Mesendoderm (in vitro differentiated cells): ENCODE measurements at regions not wholly inside any gene's neighbourhood (a gene's known extent, or its start where the extent isn't known, plus 50 kb on each side); places are given as distances from the start of the nearest gene placed in this dataset.

Experiments
- DNase-seq: peaks from one replicate; pipeline ENCODE4 v3.0.0; 2013
- H2AK5ac ChIP-seq: 2 replicates; pipeline ENCODE4 v1.6.1; 2013; ENCODE audit warnings: low read length, inconsistent platforms
- H2BK120ac ChIP-seq: 2 replicates; pipeline ENCODE4 v1.6.1; 2013; ENCODE audit warnings: low read depth, mild to moderate bottlenecking, low read length, moderate library complexity, mixed read lengths
- H2BK15ac ChIP-seq: replicated peaks from 2 replicates; pipeline ENCODE4 v1.6.1; 2013; ENCODE audit warnings: low read depth, mild to moderate bottlenecking, moderate library complexity
- H2BK5ac ChIP-seq: 2 replicates; pipeline ENCODE4 v1.6.1; 2013; ENCODE audit warnings: low read length, inconsistent platforms
- H3K18ac ChIP-seq: 2 replicates; pipeline ENCODE4 v1.6.1; 2013; ENCODE audit warnings: mild to moderate bottlenecking, low read length, mixed read lengths
- H3K23ac ChIP-seq: one replicate; pipeline ENCODE4 v1.6.1; 2013; ENCODE audit warnings: low read length
- H3K27ac ChIP-seq: 2 replicates; pipeline ENCODE4 v1.5.1; 2013; ENCODE audit warnings: low read depth, mild to moderate bottlenecking, inconsistent platforms, low read length, moderate library complexity
- H3K27me3 ChIP-seq: 2 replicates; pipeline ENCODE4 v1.6.1; 2013; ENCODE audit warnings: low read length, control low read depth, mild to moderate bottlenecking, inconsistent platforms; ENCODE audit not compliant: insufficient read depth, poor library complexity
- H3K36me3 ChIP-seq: 2 replicates; pipeline ENCODE4 v1.6.1; 2013; ENCODE audit warnings: low read length, inconsistent platforms; ENCODE audit not compliant: control insufficient read depth, insufficient read depth
- H3K4ac ChIP-seq: one replicate; pipeline ENCODE4 v1.6.1; 2013; ENCODE audit warnings: low read depth, mild to moderate bottlenecking, low read length, moderate library complexity
- H3K4me1 ChIP-seq: 2 replicates; pipeline ENCODE4 v1.6.1; 2013; ENCODE audit warnings: low read depth, low read length, inconsistent platforms; ENCODE audit not compliant: control insufficient read depth
- H3K4me2 ChIP-seq: 2 replicates; pipeline ENCODE4 v1.6.1; 2013; ENCODE audit warnings: low read length
- H3K4me3 ChIP-seq: 2 replicates; pipeline ENCODE4 v1.5.1; 2013; ENCODE audit warnings: mild to moderate bottlenecking, low read length
- H3K56ac ChIP-seq: one replicate; pipeline ENCODE4 v1.6.1; 2013; ENCODE audit warnings: low read length
- H3K79me1 ChIP-seq: 2 replicates; pipeline ENCODE4 v1.6.1; 2013; ENCODE audit warnings: low read length, inconsistent platforms
- H3K79me2 ChIP-seq: 2 replicates; pipeline ENCODE4 v1.6.1; 2013; ENCODE audit warnings: mild to moderate bottlenecking, low read length; ENCODE audit not compliant: control insufficient read depth, insufficient read depth
- H3K9ac ChIP-seq: 2 replicates; pipeline ENCODE4 v1.6.1; 2013; ENCODE audit warnings: low read length, inconsistent platforms
- H4K5ac ChIP-seq: one replicate; pipeline ENCODE4 v1.6.1; 2013; ENCODE audit warnings: low read length
- H4K8ac ChIP-seq: one replicate; pipeline ENCODE4 v1.6.1; 2013; ENCODE audit warnings: low read depth, mild to moderate bottlenecking, control low read depth, low read length, moderate library complexity
- WGBS: extraction: QIAGEN DNeasy Blood & Tissue Kit; methylation state at CpG from one replicate; pipeline ENCODE4 v1.1.7; 2013; ENCODE audit warnings: low lambda C conversion rate, missing lambda C conversion rate; ENCODE audit not compliant: insufficient coverage; ENCODE audit errors: extremely low coverage; 5-methylcytosine and 5-hydroxymethylcytosine counted together

- H3K79me2 ChIP-seq: no peaks in the 10 kb centered on the region
- no peak overlapping the region for H3K4ac ChIP-seq
- no peak overlapping the region for H3K56ac ChIP-seq
- H4K8ac ChIP-seq: no peak overlapping the region
- no peak overlapping the region for H3K9ac ChIP-seq
- no CpG with 5 or more reads among the region's 6 CpGs for WGBS
- no peak overlapping the region for H3K23ac ChIP-seq
- H3K36me3 ChIP-seq: no peaks in the 10 kb centered on the region
- DNase-seq: no peak
- no peak overlapping the region for H3K4me3 ChIP-seq
- H2BK120ac ChIP-seq: no peak overlapping the region
- H2AK5ac ChIP-seq: no peak overlapping the region
- H3K18ac ChIP-seq: no peak overlapping the region
- no peak overlapping the region for H4K5ac ChIP-seq
- H2BK5ac ChIP-seq: no peak overlapping the region
- H2BK15ac ChIP-seq: no peak overlapping the region
- no peaks in the 10 kb centered on the region for H3K4me1 ChIP-seq
- no peaks in the 10 kb centered on the region for H3K27me3 ChIP-seq
- no peak overlapping the region for H3K27ac ChIP-seq
- H3K79me1 ChIP-seq: no peaks in the 10 kb centered on the region
- H3K4me2 ChIP-seq: no peak overlapping the region
Measured at GRCh38 chr15:96576596-96576995, 246.1 kb downstream of the NR2F2 start.

- WGBS: no CpG with 5 or more reads among the region's 5 CpGs
- no peaks in the 10 kb centered on the region for H3K27me3 ChIP-seq
- no peak overlapping the region for H2BK5ac ChIP-seq
- H3K4me2 ChIP-seq: no peak overlapping the region
- H3K27ac ChIP-seq: no peak overlapping the region
- H3K23ac ChIP-seq: no peak overlapping the region
- H2BK120ac ChIP-seq: no peak overlapping the region
- no peak overlapping the region for H3K4me3 ChIP-seq
- H3K9ac ChIP-seq: no peak overlapping the region
- H3K56ac ChIP-seq: no peak overlapping the region
- no peak overlapping the region for H3K18ac ChIP-seq
- no peaks in the 10 kb centered on the region for H3K36me3 ChIP-seq
- no peak overlapping the region for H3K4ac ChIP-seq
- no peak overlapping the region for H4K8ac ChIP-seq
- H3K79me1 ChIP-seq: no peaks in the 10 kb centered on the region
- H3K4me1 ChIP-seq: no peaks in the 10 kb centered on the region
- no peak overlapping the region for H2BK15ac ChIP-seq
- no peak overlapping the region for H2AK5ac ChIP-seq
- no peak overlapping the region for H4K5ac ChIP-seq
- DNase-seq: no peak
- H3K79me2 ChIP-seq: no peaks in the 10 kb centered on the region
Measured at GRCh38 chr15:96578393-96578792, 247.9 kb downstream of the NR2F2 start.

GRCh38 chr15:96581371-96581770, 250.9 kb downstream of the NR2F2 start:
- H3K4me1 ChIP-seq: no peaks in the 10 kb centered on the region
- WGBS: no CpG with 5 or more reads among the region's 11 CpGs
- no peak overlapping the region for H3K27ac ChIP-seq
- H3K18ac ChIP-seq: no peak overlapping the region
- no peak overlapping the region for H3K9ac ChIP-seq
- no peaks in the 10 kb centered on the region for H3K27me3 ChIP-seq
- no peaks in the 10 kb centered on the region for H3K36me3 ChIP-seq
- no peak for DNase-seq
- H3K4me2 ChIP-seq: no peak overlapping the region
- H2AK5ac ChIP-seq: no peak overlapping the region
- H2BK15ac ChIP-seq: no peak overlapping the region
- no peak overlapping the region for H4K5ac ChIP-seq
- H4K8ac ChIP-seq: no peak overlapping the region
- no peak overlapping the region for H2BK5ac ChIP-seq
- no peak overlapping the region for H3K4me3 ChIP-seq
- no peak overlapping the region for H3K23ac ChIP-seq
- no peak overlapping the region for H3K4ac ChIP-seq
- no peak overlapping the region for H3K56ac ChIP-seq
- no peak overlapping the region for H2BK120ac ChIP-seq
- no peaks in the 10 kb centered on the region for H3K79me1 ChIP-seq
- H3K79me2 ChIP-seq: no peaks in the 10 kb centered on the region

GRCh38 chr15:96582473-96582872, 252.0 kb downstream of the NR2F2 start:
- no peak overlapping the region for H2AK5ac ChIP-seq
- no peak overlapping the region for H3K23ac ChIP-seq
- no peak overlapping the region for H4K5ac ChIP-seq
- no peak overlapping the region for H3K27ac ChIP-seq
- no CpG with 5 or more reads among the region's 11 CpGs for WGBS
- H3K4ac ChIP-seq: no peak overlapping the region
- no peak overlapping the region for H3K4me3 ChIP-seq
- no peaks in the 10 kb centered on the region for H3K27me3 ChIP-seq
- no peak overlapping the region for H3K4me2 ChIP-seq
- no peaks in the 10 kb centered on the region for H3K79me2 ChIP-seq
- H2BK120ac ChIP-seq: no peak overlapping the region
- H3K9ac ChIP-seq: no peak overlapping the region
- H3K79me1 ChIP-seq: no peaks in the 10 kb centered on the region
- no peak for DNase-seq
- H2BK15ac ChIP-seq: no peak overlapping the region
- no peak overlapping the region for H3K18ac ChIP-seq
- no peak overlapping the region for H2BK5ac ChIP-seq
- no peak overlapping the region for H3K56ac ChIP-seq
- no peaks in the 10 kb centered on the region for H3K4me1 ChIP-seq
- no peaks in the 10 kb centered on the region for H3K36me3 ChIP-seq
- no peak overlapping the region for H4K8ac ChIP-seq

GRCh38 chr15:96583671-96584070, 253.2 kb downstream of the NR2F2 start:
- Histone ChIP-seq H3K9ac (no peak overlapping the region), H4K8ac (no peak overlapping the region), H2AK5ac (no peak overlapping the region), H2BK15ac (no peak overlapping the region), H2BK5ac (no peak overlapping the region), H3K79me1 (no peaks in the 10 kb centered on the region), H4K5ac (no peak overlapping the region), H3K4me2 (no peak overlapping the region), H3K27ac (no peak overlapping the region), H3K4me1 (no peaks in the 10 kb centered on the region), H3K18ac (no peak overlapping the region), H3K79me2 (no peaks in the 10 kb centered on the region), H3K4me3 (no peak overlapping the region), H3K23ac (no peak overlapping the region), H2BK120ac (no peak overlapping the region), H3K4ac (no peak overlapping the region), H3K27me3 (no peaks in the 10 kb centered on the region), H3K56ac (no peak overlapping the region), H3K36me3 (no peaks in the 10 kb centered on the region)
- DNase-seq: no peak
- no CpG with 5 or more reads among the region's 2 CpGs for WGBS

DNA sequence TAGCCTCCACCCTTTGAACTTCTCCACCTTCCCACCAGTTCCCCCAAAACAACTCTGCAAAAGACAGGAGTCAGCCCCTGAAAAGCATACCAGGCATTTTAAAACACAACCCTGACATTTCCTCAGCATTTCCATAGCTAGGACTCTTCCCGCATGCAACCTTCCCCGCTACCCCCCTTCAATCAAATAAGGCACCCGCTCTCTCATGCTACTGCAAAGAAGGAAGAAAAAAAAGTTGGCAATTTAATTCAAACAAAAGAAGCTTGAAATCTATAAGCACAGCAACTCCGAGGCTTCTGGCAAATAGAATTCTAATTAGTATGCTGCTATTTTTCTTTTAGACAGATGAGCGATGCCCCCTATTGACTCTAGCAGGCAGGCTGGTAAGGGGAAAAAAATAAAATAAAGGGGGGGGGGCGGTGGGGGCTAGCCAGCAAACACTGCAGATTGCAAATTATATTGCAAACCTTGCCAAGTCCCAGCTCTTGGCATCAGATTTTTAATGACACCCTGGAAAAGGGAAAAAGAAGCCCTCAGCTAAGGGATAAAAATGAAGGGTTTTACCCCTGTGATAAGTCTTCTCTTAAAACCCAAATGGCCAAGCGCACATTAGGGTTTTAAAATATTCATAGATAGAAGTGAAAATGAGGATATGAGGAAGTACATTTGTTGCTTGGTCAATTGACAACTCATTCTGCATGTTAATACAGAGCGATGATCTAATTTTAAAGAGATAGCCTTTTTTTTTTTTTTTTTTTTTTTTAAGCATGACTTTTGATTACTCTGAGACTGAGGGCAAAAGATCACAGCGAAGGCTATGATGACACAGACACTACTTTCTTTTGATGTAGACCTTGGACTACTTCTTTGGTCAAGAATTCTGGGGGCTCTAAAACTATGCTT, 255.2 kb downstream of the NR2F2 start:
- peak; percentile 13 for DNase-seq
- no peaks in the 10 kb centered on the region for H3K27me3 ChIP-seq

More for the DNA sequence above, 255.2 kb downstream of the NR2F2 start:
- Histone ChIP-seq H3K56ac (no peak overlapping the region), H3K27ac (no peak overlapping the region), H3K4ac (no peak overlapping the region), H3K4me3 (no peak overlapping the region), H3K4me2 (no peak overlapping the region), H2AK5ac (no peak overlapping the region), H3K79me1 (no peaks in the 10 kb centered on the region), H2BK120ac (no peak overlapping the region), H4K5ac (no peak overlapping the region), H3K9ac (no peak overlapping the region), H4K8ac (no peak overlapping the region), H3K4me1 (peaks cover 2% of the 10 kb centered on the region), H3K79me2 (no peaks in the 10 kb centered on the region), H3K18ac (no peak overlapping the region), H3K36me3 (no peaks in the 10 kb centered on the region), H3K23ac (no peak overlapping the region), H2BK5ac (no peak overlapping the region), H2BK15ac (no peak overlapping the region)
- no CpG with 5 or more reads among the region's 9 CpGs for WGBS
